ENCODE measurements at regions not wholly inside any gene's neighbourhood (a gene's known extent, or its start where the extent isn't known, plus 50 kb on each side); places are given as distances from the start of the nearest gene placed in this dataset.

DNA sequence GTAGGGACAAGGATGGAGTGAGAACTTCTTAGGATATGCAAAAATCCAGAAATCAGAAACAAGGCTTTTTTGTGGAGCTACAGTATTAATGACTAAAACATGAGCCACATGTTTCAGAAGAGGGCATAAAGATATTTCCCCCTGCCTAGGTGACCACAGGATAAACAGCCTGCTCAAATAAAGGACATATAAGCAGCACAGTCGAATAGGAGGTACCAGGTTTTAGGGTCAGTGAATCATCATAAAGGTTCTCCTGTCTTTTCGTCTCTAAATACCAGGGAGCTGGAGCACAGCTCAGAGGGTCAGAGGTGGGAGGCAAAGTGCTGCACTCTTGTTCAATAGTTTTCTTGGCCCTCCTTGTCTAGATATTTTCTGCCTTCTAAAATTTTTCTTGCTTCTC, 211.9 kb upstream of the HS3ST1 start:
- no peak for DNase-seq (ENCODE audit: low read depth, low spot score)

GRCh38 chr4:11636551-11636950, 207.9 kb upstream of the HS3ST1 start:
- DNase-seq (ENCODE audit: low read depth, low spot score), result no peak

GRCh38 chr4:11636031-11636430, 207.3 kb upstream of the HS3ST1 start:
- no peak for DNase-seq (ENCODE audit: low read depth, low spot score)

DNA sequence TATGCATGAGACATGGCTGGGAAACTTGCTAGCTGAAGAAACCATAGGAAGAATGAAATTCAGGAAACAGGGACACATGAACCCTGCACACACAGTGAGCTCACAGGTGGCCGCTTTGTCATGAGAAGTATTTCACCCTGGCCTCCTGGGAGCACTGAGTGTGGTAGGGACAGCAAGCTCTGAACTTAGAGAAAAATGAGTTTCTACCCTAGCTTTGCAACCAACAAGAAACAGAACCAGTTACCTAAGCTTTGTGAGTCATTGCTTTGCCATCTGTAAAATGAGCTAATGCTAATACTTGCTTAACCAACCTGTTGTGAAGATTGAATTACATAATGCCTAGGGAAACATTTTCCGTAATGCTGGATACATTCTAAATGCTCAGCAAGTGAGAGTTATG, 206.6 kb upstream of the HS3ST1 start:
- no peak for DNase-seq (ENCODE audit: low read depth, low spot score)

- no peak for DNase-seq (ENCODE audit: low read depth, low spot score)
Measured at GRCh38 chr4:11634283-11634682, 205.6 kb upstream of the HS3ST1 start.

GRCh38 chr4:11633430-11633829, 204.7 kb upstream of the HS3ST1 start:
- DNase-seq (ENCODE audit: low read depth, low spot score), result no peak

DNA sequence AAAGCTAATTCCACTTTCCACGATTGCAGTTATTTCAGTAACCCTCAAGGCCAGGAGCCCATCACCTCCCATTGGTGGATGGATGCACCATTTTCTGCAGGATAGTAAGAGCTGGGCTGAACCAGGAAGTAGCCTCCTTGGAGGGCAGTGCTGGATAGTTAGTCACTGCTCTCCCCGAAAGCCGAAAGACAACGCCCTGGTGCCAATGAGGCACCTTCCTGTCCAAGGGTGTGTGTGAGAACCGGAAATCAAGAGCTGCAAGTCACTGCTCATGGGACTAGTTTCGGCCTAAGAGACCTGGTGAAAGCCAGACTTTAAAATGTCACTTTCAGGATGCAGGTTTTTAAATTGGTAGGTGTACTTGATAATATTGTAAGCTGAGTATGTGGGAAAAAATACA, 203.8 kb upstream of the HS3ST1 start:
- DNase-seq (ENCODE audit: low read depth, low spot score), result no peak

DNA sequence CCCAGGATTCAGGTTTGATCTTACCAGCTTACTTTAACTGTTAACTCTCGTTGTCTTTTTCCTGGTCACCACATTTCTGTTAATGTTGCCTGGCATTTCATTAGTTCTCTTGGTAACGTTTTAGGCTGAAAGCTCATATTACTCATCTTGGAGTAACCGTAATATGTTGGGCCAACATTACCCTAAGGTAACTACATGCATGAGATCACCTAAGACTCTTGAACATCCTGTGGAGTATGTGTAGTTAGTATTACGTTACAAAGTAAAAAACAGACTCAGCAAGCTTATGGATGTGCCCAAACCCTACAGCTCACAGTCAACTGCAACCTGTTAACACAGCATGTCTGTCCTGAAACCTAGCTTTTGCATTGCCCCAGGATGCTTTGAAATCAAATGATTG, 203.3 kb upstream of the HS3ST1 start:
- no peak for DNase-seq (ENCODE audit: low read depth, low spot score)

DNA sequence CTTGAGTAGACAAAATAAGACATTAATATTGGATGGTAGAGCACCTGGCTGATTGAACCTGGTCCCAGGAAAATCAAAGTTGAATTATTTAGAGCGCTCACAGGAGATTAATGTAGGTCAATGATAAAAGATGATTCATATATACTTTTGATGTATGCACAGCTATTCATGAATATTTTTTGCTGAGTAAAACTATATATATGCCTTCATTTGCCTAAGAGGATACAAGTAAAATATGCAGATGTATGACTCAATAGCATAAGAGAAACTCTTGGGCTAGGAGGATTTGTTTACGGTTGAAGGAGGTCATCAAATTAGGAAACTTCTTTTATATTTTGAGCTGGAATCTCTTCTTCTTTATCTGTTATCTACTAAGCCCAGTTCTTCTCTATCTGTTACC, 202.7 kb upstream of the HS3ST1 start:
- DNase-seq (ENCODE audit: low read depth, low spot score), result no peak

DNA sequence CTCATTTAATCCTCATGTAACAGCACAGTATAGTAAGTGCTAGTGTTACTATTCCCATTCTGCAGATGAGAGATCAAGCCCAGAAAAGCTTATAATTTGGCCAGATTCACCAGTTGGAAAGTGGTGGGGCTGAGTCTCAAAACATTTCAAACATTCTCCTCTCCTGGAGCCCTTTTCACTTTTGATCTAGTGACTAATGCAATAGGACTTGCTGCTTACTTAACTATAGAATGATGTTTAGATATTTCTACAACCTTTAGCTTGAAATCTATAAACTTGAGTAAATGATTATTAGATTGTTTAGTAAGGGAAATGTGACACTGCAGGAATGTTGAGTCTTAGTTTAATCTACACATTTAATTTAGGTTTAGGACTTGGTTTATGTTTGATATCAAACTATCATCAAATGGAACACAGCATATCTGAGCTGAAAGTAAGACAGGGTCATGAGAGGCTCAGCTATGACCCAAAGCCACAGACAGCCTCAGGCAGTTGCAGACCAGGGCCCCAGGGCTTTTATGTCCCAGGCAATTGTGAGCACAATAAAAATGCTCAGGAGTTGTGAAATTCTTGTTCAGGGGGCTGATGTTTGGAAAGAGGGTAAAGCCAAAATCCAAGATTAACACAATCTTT, 199.5 kb upstream of the HS3ST1 start:
- no peak for DNase-seq (ENCODE audit: low read depth, low spot score)

DNA sequence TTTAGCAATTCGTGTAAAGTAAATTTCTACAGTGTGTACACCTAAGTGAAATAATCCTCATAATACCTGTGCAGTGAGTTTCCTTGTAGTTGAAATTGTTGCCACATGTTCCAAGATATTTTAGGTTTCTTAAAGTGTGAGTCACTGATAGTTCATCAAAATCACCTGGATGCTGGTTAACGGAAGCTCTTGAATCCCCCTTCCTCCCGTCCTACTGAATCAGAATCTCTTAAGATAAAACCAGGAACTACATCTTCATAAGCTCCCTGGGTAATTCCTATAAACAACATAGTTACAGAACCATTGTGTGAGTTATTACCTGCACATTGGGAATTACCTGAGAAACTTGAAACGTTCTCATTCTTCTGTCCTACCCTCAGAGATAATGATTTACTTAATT, 197.4 kb upstream of the HS3ST1 start:
- DNase-seq (ENCODE audit: low read depth, low spot score), result no peak

DNA sequence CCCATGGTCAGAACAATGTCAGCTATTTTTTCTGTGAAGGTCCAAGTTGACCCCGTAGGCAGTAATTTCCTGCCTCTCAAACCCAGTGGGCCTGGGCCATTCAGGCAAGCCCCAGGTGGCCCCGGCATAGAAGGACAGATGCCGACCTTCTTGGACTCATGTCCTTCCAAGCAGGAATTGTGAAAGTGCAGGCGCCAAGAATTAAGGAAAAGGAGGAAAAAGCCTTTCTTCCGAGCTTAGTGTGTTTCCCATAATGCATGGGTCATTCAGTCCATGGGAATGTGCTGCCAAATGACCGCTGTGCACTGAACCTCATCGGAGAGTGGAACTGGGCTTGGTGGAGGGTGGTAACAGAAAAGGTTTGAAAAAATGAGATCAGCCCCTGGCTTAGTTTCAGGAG, 196.5 kb upstream of the HS3ST1 start:
- DNase-seq (ENCODE audit: low read depth, low spot score), result no peak

GRCh38 chr4:11624370-11624769, 195.7 kb upstream of the HS3ST1 start:
- DNase-seq (ENCODE audit: low read depth, low spot score), result no peak

DNA sequence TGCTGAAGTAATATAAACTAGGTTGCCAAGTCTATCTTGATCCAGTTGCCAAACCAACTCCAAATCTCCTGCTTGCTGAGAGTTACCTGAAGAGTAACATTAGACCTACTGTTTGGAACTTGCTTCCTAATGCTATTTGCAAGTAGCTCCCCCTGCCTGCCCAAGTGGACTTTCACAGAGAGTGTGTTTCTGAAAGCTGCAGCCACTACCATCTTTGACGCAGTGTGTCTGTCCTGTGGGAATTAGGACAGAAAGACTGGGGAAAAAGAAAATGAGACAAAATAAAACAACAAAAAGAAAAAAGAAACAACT, 195.0 kb upstream of the HS3ST1 start:
- no peak for DNase-seq (ENCODE audit: low read depth, low spot score)

- no peak for DNase-seq (ENCODE audit: low read depth, low spot score)
Measured at GRCh38 chr4:11622961-11623725, 194.4 kb upstream of the HS3ST1 start.

- DNase-seq (ENCODE audit: low read depth, low spot score), result no peak
Measured at GRCh38 chr4:11620861-11621260, 192.2 kb upstream of the HS3ST1 start.

GRCh38 chr4:11618666-11619282, 190.1 kb upstream of the HS3ST1 start:
- no peak for DNase-seq (ENCODE audit: low read depth, low spot score)

DNA sequence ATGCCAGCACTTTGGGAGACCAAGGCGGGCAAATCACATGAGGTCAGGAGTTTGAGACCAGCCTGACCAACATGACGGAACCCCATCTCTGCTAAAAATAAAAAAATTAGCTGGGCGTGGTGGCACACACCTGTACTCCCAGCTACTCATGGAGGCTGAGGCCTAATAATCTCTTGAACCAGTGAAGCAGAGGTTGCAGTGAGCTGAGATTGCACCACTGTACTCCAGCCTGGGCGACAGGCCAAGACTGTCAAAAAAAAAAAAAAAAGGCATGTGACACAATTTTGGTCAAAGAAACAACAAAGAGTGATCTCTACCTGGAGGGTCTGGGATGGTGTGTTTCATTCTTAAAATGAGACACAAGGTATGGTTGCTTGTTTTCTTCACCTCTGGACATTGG, 188.2 kb upstream of the HS3ST1 start:
- DNase-seq (ENCODE audit: low read depth, low spot score), result no peak

DNA sequence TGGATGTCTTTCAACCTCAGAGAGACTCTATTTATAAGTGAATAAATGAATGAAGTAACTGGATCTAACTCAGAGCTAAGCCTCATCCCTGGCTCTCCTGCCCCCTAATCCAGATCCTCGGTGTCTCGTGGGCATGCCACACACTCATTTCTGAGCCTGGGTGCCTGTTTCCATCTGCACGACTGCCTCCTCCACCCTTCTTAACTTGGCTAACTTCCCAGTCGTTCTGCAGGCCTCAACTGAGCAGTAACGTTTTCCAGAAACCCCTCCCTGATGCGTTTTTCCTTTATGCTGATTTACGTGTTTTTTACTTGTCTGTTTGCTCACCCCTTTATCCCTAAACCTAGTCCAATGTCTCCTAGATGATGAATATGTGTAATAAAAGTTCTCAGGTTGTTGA, 186.9 kb upstream of the HS3ST1 start:
- DNase-seq (ENCODE audit: low read depth, low spot score), result no peak

GRCh38 chr4:11614426-11614825, 185.7 kb upstream of the HS3ST1 start:
- DNase-seq (ENCODE audit: low read depth, low spot score), result no peak

- no peak for DNase-seq (ENCODE audit: low read depth, low spot score)
Measured at GRCh38 chr4:11611868-11612267, 183.2 kb upstream of the HS3ST1 start.

DNA sequence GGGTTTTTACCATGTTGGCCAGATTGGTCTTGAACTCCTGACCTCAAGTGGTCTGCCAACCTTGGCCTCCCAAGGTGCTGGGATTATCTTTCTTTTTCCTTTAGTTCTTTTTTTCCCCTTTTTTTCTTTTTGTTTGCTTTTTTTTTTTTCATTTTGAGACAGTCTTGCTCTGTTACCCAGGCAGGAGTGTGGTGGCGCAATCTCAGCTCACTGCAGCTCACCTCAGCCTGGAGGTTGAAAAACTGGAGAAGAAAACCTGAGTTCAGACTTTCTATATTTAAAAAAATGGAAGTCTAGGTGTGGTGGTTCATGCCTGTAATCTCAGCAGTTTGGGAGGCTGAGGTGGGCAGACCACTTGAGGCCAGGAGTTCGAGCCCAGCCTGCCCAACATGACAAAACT, 181.1 kb upstream of the HS3ST1 start:
- DNase-seq (ENCODE audit: low read depth, low spot score), result no peak

- DNase-seq (ENCODE audit: low read depth, low spot score), result no peak
Measured at GRCh38 chr4:11608992-11609391, 180.3 kb upstream of the HS3ST1 start.

Data from brain pericyte (primary cell).